ENCODE measurements at regions not wholly inside any gene's neighbourhood (a gene's known extent, or its start where the extent isn't known, plus 50 kb on each side); places are given as distances from the start of the nearest gene placed in this dataset.
A peak's percentile ranks its signal among the peaks of the same experiment; 100 is the strongest.

GRCh38 chr4:8772499-8773123, 99.0 kb downstream of the HMX1 start:
- intact Hi-C loops (cut with DNase I) = no loop called here
- peak in 2 of 6 donors; percentile 19 to 33 for DNase-seq
- 61 to 67% methylated on average over 14 of the region's 14 CpGs for WGBS, 2 donors
- TF ChIP-seq CTCF (IDR thresholded peaks at IDR 0.05) = no peak
- Histone ChIP-seq H3K27me3 (no peaks in the 10 kb centered on the region), H3K4me3 (no peak overlapping the region), H3K36me3 (no peaks in the 10 kb centered on the region), H3K9me3 (no peaks in the 10 kb centered on the region), H3K4me1 (no peaks in the 10 kb centered on the region), H3K27ac (no peak overlapping the region)
- ATAC-seq = no peak
- FAIRE-seq = no peak

- FAIRE-seq = no peak
- no peaks in the 10 kb centered on the region for H3K36me3 ChIP-seq
- no peaks in the 10 kb centered on the region for H3K4me1 ChIP-seq
- no peak for TF ChIP-seq CTCF (IDR thresholded peaks at IDR 0.05)
- intact Hi-C loops (cut with DNase I) = no loop called here
- no peaks in the 10 kb centered on the region for H3K27me3 ChIP-seq
- H3K4me3 ChIP-seq = no peak overlapping the region
- no peaks in the 10 kb centered on the region for H3K9me3 ChIP-seq
- 66 to 71% methylated on average over 10 of the region's 10 CpGs for WGBS, 2 donors
- DNase-seq = peak in 2 of 6 donors; percentile 16 to 26
- H3K27ac ChIP-seq = no peak overlapping the region
- ATAC-seq = no peak
Observed at GRCh38 chr4:8771666-8772065, 100.0 kb downstream of the HMX1 start.

- WGBS, 2 donors = 30% methylated on average over 8 of the region's 8 CpGs
- Histone ChIP-seq H3K4me3 (no peak overlapping the region), H3K27me3 (no peaks in the 10 kb centered on the region), H3K9me3 (no peaks in the 10 kb centered on the region), H3K36me3 (no peaks in the 10 kb centered on the region), H3K4me1 (no peaks in the 10 kb centered on the region), H3K27ac (no peak overlapping the region)
- ATAC-seq (no peak), FAIRE-seq (no peak), DNase-seq (peak in 2 of 6 donors; percentile 36 to 52)
- intact Hi-C loops (cut with DNase I) = no loop called here
- no peak for TF ChIP-seq CTCF (IDR thresholded peaks at IDR 0.05)
Observed at GRCh38 chr4:8771258-8771590, 100.4 kb downstream of the HMX1 start.

GRCh38 chr4:8770518-8771257, 101.0 kb downstream of the HMX1 start:
- no peaks in the 10 kb centered on the region for H3K27me3 ChIP-seq
- 59 to 62% methylated on average over 20 of the region's 20 CpGs for WGBS, 2 donors
- no peaks in the 10 kb centered on the region for H3K36me3 ChIP-seq
- H3K9me3 ChIP-seq = no peaks in the 10 kb centered on the region
- no peak for FAIRE-seq
- no peak for TF ChIP-seq CTCF (IDR thresholded peaks at IDR 0.05)
- no peak for ATAC-seq
- no peak overlapping the region for H3K4me3 ChIP-seq
- no peak overlapping the region for H3K27ac ChIP-seq
- intact Hi-C loops (cut with DNase I) = no loop called here
- peak in 2 of 6 donors; percentile 28 to 32 for DNase-seq
- H3K4me1 ChIP-seq = no peaks in the 10 kb centered on the region
